Stomach (tissue), 4 donors: ENCODE measurements at regions not wholly inside any gene's neighbourhood (a gene's known extent, or its start where the extent isn't known, plus 50 kb on each side); places are given as distances from the start of the nearest gene placed in this dataset.

ENCODE experiments used
- POLR2A ChIP-seq, 4 donors: fragments of 450-650 bp; IDR thresholded peaks; one replicate each; pipeline ENCODE4 v1.6.1; 2016; ENCODE audit warnings: antibody characterized with exemption in 4 of 4, control low read depth in 2 of 4, mild to moderate bottlenecking in 1 of 4, moderate library complexity in 1 of 4
- POLR2AphosphoS5 ChIP-seq, 3 donors: sonication (generic); formaldehyde crosslinking; IDR thresholded peaks; one replicate each; pipeline ENCODE4 v1.6.1; 2016; ENCODE audit warnings: antibody characterized with exemption in 3 of 3
- TF ChIP-seq, protein P1 (sequence below), 7 experiments: fragments of 450-650 bp in 4 of 7; fragments of 200-600 bp in 3 of 7; sonication (generic) in 3 of 7; IDR thresholded peaks; one replicate each; pipeline ENCODE4 v1.5.1; 2016 to 2019; ENCODE audit warnings: antibody characterized with exemption in 7 of 7, control low read depth in 2 of 7, mild to moderate bottlenecking in 1 of 7

DNA sequence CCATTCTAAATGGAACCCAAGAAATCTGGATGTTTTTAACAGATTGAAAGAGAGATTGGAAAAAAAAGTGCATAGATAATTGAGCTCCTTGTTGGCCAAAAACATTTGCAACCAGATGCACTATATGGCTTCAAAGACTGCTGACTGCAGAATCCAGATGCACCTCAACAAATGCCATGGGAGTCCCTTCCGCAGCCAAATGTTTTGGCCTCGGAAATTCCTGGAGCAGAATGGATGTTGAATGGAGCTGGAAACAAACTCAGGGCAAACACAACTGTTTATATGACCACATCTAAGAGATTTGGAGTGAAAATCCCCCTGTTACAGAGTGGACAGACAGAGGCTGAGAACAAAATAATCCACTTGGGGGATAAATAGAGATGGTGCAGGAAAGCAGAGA lies 285.0 kb upstream of the NFIA start:
- TF ChIP-seq, protein P1, sequence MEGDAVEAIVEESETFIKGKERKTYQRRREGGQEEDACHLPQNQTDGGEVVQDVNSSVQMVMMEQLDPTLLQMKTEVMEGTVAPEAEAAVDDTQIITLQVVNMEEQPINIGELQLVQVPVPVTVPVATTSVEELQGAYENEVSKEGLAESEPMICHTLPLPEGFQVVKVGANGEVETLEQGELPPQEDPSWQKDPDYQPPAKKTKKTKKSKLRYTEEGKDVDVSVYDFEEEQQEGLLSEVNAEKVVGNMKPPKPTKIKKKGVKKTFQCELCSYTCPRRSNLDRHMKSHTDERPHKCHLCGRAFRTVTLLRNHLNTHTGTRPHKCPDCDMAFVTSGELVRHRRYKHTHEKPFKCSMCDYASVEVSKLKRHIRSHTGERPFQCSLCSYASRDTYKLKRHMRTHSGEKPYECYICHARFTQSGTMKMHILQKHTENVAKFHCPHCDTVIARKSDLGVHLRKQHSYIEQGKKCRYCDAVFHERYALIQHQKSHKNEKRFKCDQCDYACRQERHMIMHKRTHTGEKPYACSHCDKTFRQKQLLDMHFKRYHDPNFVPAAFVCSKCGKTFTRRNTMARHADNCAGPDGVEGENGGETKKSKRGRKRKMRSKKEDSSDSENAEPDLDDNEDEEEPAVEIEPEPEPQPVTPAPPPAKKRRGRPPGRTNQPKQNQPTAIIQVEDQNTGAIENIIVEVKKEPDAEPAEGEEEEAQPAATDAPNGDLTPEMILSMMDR (IDR thresholded peaks at IDR 0.05): no peak
- TF ChIP-seq POLR2A (IDR thresholded peaks at IDR 0.05) (no peak), POLR2AphosphoS5 (IDR thresholded peaks at IDR 0.05) (no peak)
